Activated CD8-positive, alpha-beta memory T cell treated with anti-CD3 and anti-CD28 coated beads for 48 hours (primary cell): ENCODE measurements at regions not wholly inside any gene's neighbourhood (a gene's known extent, or its start where the extent isn't known, plus 50 kb on each side); places are given as distances from the start of the nearest gene placed in this dataset.
A peak's percentile ranks its signal among the peaks of the same experiment; 100 is the strongest.

Experiments used
- DNase-seq, 3 experiments: peaks; one replicate each; pipeline ENCODE4 v3.0.0-alpha.2; 2020; ENCODE audit warnings: low read depth in 2 of 3, low spot score in 2 of 3

- peak; percentile 89 to 95 (median 94) for DNase-seq
These were observed 64.4 kb upstream of the TM9SF2 start for GRCh38 chr13:99436686-99437416.

DNA sequence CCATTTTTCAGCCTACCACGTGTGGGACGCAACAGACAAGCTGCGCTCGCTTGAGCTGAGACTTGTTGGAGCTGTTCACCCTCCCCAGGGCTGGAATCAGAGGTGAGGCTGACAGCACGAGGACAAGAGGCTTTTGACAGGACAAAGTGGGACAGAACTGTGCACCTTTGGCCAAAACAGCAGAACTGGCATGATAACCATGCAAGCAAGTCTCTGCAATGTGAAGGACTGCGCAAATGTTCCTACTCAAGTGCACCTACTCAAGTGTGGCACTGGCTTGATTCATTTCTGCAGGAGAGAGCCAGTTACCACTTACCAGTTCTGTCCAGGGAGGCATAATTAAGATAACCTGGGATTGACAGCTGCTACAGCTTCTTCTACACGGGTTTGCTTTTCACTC lies 62.2 kb upstream of the TM9SF2 start:
- DNase-seq, result no peak

GRCh38 chr13:99439850-99440604 lies 61.2 kb upstream of the TM9SF2 start:
- DNase-seq, result no peak

DNA sequence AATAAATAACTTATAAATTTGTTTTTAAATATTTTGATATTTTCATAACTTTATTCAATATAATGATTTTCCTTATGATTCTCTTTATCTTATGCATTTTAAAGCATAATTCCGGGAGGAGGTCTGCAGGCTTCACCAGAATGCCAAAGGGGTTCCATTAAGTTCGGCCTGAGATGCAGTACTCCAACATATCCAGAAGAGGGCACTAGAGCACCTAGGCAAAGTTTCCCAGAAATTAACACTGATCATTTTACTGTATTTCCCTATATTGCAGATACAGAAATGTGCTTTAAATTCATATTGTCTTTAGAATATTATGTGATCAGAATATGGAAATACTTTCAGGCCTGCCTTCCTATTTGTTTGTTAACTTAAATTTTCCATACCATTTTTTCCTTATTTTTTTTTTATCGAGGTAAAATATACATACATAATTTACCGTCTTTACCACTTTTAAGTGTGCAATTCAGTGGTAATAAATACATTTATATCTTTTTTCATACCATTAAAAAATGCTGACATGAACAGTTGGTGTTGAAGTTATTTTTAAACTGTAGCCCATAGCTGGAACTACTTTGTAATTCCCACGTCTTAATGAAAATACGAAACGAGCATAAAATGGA lies 58.9 kb upstream of the TM9SF2 start:
- DNase-seq, result no peak

- DNase-seq, result no peak
These were observed 55.0 kb upstream of the TM9SF2 start for GRCh38 chr13:99446242-99446641.

DNA sequence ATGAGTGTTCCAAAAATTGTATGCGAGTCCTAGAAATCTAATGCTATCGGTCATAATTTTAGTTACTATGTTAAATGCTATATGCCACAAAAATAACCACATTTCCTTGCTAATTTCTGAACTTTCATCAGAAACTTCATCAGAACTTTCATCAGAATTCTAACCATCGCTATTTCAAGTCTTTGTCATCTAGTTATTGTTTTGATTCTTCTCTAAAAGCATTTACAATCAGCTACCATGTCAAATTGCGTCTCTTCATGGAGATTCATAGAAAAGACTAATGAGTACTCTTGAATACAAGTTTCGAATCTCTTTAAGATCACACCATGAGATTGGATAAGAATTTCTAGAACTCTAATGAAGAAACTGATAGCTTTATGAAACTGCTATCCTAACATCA lies 52.7 kb upstream of the TM9SF2 start:
- DNase-seq, result no peak

DNA sequence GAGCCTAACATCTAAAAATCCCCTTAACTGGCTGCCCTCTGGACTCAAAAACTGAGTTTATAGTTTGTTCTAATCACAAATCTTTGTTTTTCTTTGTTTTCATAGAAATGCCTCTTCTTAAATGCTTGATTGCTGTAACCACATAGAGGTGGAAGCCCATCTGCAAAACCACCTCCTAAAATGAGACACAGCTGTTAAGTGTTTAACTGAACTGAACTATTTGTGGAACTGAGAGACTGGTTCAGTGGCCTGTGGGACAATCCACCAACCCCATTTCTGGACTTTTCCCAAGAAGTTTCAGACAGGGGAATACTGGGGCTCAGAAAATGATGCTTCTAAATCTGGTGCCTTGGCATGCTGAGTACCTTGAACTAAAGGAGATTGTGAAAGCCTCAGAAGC lies 50.9 kb upstream of the TM9SF2 start:
- DNase-seq, result no peak
